BJ (cell line): ENCODE measurements at regions not wholly inside any gene's neighbourhood (a gene's known extent, or its start where the extent isn't known, plus 50 kb on each side); places are given as distances from the start of the nearest gene placed in this dataset.

Experiments used
- CTCF ChIA-PET: fragments of 350-600 bp; formaldehyde crosslinking; extraction: SDS; loops from one replicate; lab custom pipeline; 2021; ENCODE audit warnings: antibody characterized with exemption, inconsistent platforms; lab: Yijun Ruan, JAX
- POLR2A ChIA-PET: fragments of 300-600 bp; sonication (Branson Sonifier 250); formaldehyde crosslinking; extraction: SDS; loops from one replicate; lab custom pipeline; 2021; ENCODE audit warnings: antibody characterized with exemption; lab: Charles Lee
- DNase-seq: peaks from one replicate; pipeline ENCODE4 v3.0.0-alpha.2; 2011; ENCODE audit warnings: low read depth
- H3K27me3 ChIP-seq: 2 replicates; pipeline ENCODE4 v1.6.0; 2011; ENCODE audit warnings: low read length; ENCODE audit not compliant: control insufficient read depth, insufficient read depth
- H3K36me3 ChIP-seq: 2 replicates; pipeline ENCODE4 v1.5.1; 2011; ENCODE audit warnings: low read length; ENCODE audit not compliant: control insufficient read depth, insufficient read depth
- H3K4me3 ChIP-seq: 2 replicates; pipeline ENCODE4 v1.5.1; 2011; ENCODE audit warnings: low read depth, mild to moderate bottlenecking, control low read depth, low read length
- CTCF ChIP-seq: IDR thresholded peaks from 2 replicates; pipeline ENCODE4 v1.5.1; 2011; ENCODE audit warnings: low read depth, mild to moderate bottlenecking, control low read depth, inconsistent platforms, low read length, moderate library complexity; ENCODE audit not compliant: insufficient read depth

GRCh38 chr4:22287631-22288030 is 228.2 kb downstream of the ADGRA3 start:
- CTCF ChIA-PET = no interaction called here
- Histone ChIP-seq H3K27me3 (no peaks in the 10 kb centered on the region), H3K4me3 (no peak overlapping the region), H3K36me3 (no peaks in the 10 kb centered on the region)
- DNase-seq = no peak
- TF ChIP-seq CTCF = no peak
- POLR2A ChIA-PET = no interaction called here

GRCh38 chr4:22268350-22269025 is 247.4 kb downstream of the ADGRA3 start:
- Histone ChIP-seq H3K27me3 (no peaks in the 10 kb centered on the region), H3K4me3 (no peak overlapping the region), H3K36me3 (no peaks in the 10 kb centered on the region)
- CTCF ChIA-PET = no interaction called here
- no peak for TF ChIP-seq CTCF
- POLR2A ChIA-PET = no interaction called here
- DNase-seq = no peak

- TF ChIP-seq CTCF = no peak
- Histone ChIP-seq H3K27me3 (no peaks in the 10 kb centered on the region), H3K36me3 (no peaks in the 10 kb centered on the region), H3K4me3 (no peak overlapping the region)
- no peak for DNase-seq
- ChIA-PET POLR2A (no interaction called here), CTCF (no interaction called here)
Observed at GRCh38 chr4:22264261-22264660, 251.6 kb downstream of the ADGRA3 start.

- CTCF ChIA-PET = no interaction called here
- H3K27me3 ChIP-seq = no peaks in the 10 kb centered on the region
- POLR2A ChIA-PET = no interaction called here
Observed at GRCh38 chr4:22253431-22253830, 262.4 kb downstream of the ADGRA3 start.

GRCh38 chr4:22246847-22247246 is 269.0 kb downstream of the ADGRA3 start:
- ChIA-PET POLR2A (no interaction called here), CTCF (interaction anchor here (1.5 kb wide), 1 partner anchor 142 kb away, joined by 4 read pairs; no protein-coding TSS in a partner anchor)
- no peak for TF ChIP-seq CTCF
- no peaks in the 10 kb centered on the region for H3K36me3 ChIP-seq
- no peak overlapping the region for H3K4me3 ChIP-seq
- no peak for DNase-seq
- no peaks in the 10 kb centered on the region for H3K27me3 ChIP-seq

More at GRCh38 chr4:22253431-22253830, 262.4 kb downstream of the ADGRA3 start:
- no peak for TF ChIP-seq CTCF
- Histone ChIP-seq H3K36me3 (no peaks in the 10 kb centered on the region), H3K4me3 (no peak overlapping the region)
- no peak for DNase-seq
